ENCODE measurements at regions not wholly inside any gene's neighbourhood (a gene's known extent, or its start where the extent isn't known, plus 50 kb on each side); places are given as distances from the start of the nearest gene placed in this dataset.

DNA sequence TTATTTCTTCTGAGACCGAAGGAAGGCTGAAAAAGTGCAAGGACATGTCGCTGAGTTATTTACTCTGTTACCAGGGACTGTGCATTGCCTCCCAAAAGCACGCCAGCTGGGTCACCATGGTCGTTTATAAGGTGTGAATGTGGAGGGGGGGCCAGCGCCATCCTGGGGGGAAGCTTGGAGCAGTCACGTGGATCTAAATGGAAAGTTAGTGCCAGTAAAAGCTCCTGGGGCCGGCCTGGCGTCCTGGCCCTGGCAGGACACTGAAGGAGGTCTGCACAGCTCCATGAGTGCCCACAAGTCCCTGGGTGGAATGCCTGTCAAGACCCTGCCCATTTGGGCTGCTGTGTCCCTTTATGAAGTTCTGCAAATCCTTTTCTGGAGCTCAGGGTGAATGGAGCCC, 82.6 kb downstream of the C16orf95 start:
- BruUV-seq (replicated peaks) = no TSS peak
- no peaks in the 10 kb centered on the region for H3K79me2 ChIP-seq (ENCODE audit: control insufficient read depth, insufficient read depth, low read length)
- WGBS (ENCODE audit: insufficient coverage, insufficient replicate concordance, low lambda C conversion rate, missing lambda C conversion rate) = 26% methylated on average over 8 of the region's 8 CpGs
- H2AFZ ChIP-seq (ENCODE audit: control insufficient read depth, low read depth, low read length) = no peak overlapping the region
- FAIRE-seq = no peak
- ChIA-PET CTCF (no interaction called here), SMC1A (ENCODE audit: uncharacterized antibody, unreplicated experiment) (no interaction called here), RAD21 (ENCODE audit: unreplicated experiment) (interaction anchor here (0.8 kb wide), 1 partner anchor 658 kb away, joined by 3 read pairs; no protein-coding TSS in a partner anchor), POLR2A (no interaction called here)
- ATAC-seq = no peak
- in situ Hi-C loops (cut with MboI) = no loop called here
- TF ChIP-seq ZNF217 (IDR thresholded peaks at IDR 0.05) = no peak
- no peak for TF ChIP-seq STAT1 (conservative IDR thresholded peaks at IDR 0.05)
- no peak for TF ChIP-seq SUZ12 (IDR thresholded peaks at IDR 0.05; ENCODE audit: unreplicated experiment)
- no peak for TF ChIP-seq KLF5 (IDR thresholded peaks at IDR 0.05; ENCODE audit: partially characterized antibody)
- TF ChIP-seq TCF3 (IDR thresholded peaks at IDR 0.05; ENCODE audit: borderline replicate concordance, insufficient read depth, low read depth, low read length) = no peak
- TF ChIP-seq, protein P1, sequence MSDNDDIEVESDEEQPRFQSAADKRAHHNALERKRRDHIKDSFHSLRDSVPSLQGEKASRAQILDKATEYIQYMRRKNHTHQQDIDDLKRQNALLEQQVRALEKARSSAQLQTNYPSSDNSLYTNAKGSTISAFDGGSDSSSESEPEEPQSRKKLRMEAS (IDR thresholded peaks at IDR 0.05; ENCODE audit: low read depth, low read length) = no peak
- TF ChIP-seq, protein P2, sequence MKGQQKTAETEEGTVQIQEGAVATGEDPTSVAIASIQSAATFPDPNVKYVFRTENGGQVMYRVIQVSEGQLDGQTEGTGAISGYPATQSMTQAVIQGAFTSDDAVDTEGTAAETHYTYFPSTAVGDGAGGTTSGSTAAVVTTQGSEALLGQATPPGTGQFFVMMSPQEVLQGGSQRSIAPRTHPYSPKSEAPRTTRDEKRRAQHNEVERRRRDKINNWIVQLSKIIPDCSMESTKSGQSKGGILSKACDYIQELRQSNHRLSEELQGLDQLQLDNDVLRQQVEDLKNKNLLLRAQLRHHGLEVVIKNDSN (IDR thresholded peaks at IDR 0.05; ENCODE audit: borderline replicate concordance, extremely low read length, insufficient read depth, low read depth, low read length) = no peak
- TF ChIP-seq EZH2 (IDR thresholded peaks at IDR 0.05; ENCODE audit: borderline replicate concordance, control insufficient read depth, low read depth, low read length) = no peak
- TF ChIP-seq BACH1 (IDR thresholded peaks at IDR 0.05; ENCODE audit: borderline replicate concordance) = no peak
- TF ChIP-seq BRCA1 (IDR thresholded peaks at IDR 0.05; ENCODE audit: low read depth, low read length) = no peak
- TF ChIP-seq POLR2A (IDR thresholded peaks at IDR 0.05; ENCODE audit: low read depth, low read length) = no peak
- no peak for TF ChIP-seq ZBED1 (IDR thresholded peaks at IDR 0.05; ENCODE audit: borderline replicate concordance)
- no peak for TF ChIP-seq NBN (IDR thresholded peaks at IDR 0.05)
- TF ChIP-seq RB1 (IDR thresholded peaks at IDR 0.05; ENCODE audit: borderline replicate concordance) = no peak
- no peak for TF ChIP-seq ZNF622 (IDR thresholded peaks at IDR 0.05)
- TF ChIP-seq CHD2 (IDR thresholded peaks at IDR 0.05; ENCODE audit: borderline replicate concordance, low read depth, low read length) = no peak
- TF ChIP-seq NFXL1 (IDR thresholded peaks at IDR 0.05; ENCODE audit: borderline replicate concordance) = no peak
- TF ChIP-seq MYB (IDR thresholded peaks at IDR 0.05; ENCODE audit: borderline replicate concordance, low read depth, low read length) = no peak
- H3K4me2 ChIP-seq (ENCODE audit: control insufficient read depth, insufficient read depth) = no peak overlapping the region
- no peak for DNase-seq (ENCODE audit: low read depth, low spot score)
- peaks cover 0 to 2% of the 10 kb centered on the region in 2 experiments; a peak in 3 of 4 replicates for H3K27me3 ChIP-seq (replicated peaks in 1 of 2; ENCODE audit: control insufficient read depth in 2 of 2, insufficient read depth in 2 of 2, low read length in 1 of 2)
- no peaks in the 10 kb centered on the region for H4K20me1 ChIP-seq (ENCODE audit: control insufficient read depth, insufficient read depth)
- H3K4me1 ChIP-seq (ENCODE audit: control insufficient read depth, insufficient read depth, low read length) = peaks cover 7% of the 10 kb centered on the region
- H3K9me3 ChIP-seq (replicated peaks; ENCODE audit: control insufficient read depth, insufficient read depth, low read length) = no peaks in the 10 kb centered on the region; the same call in 2 of the 3 replicates
- no peak overlapping the region for H3K27ac ChIP-seq (ENCODE audit: control insufficient read depth, insufficient read depth)
- no peaks in the 10 kb centered on the region for H3K36me3 ChIP-seq (ENCODE audit: control insufficient read depth in 2 of 2, insufficient read depth in 2 of 2, low read length in 1 of 2)
- no peak overlapping the region for H3K4me3 ChIP-seq
- no peak overlapping the region for H3K9ac ChIP-seq (ENCODE audit: control insufficient read depth, insufficient read depth, low read length)
- intact Hi-C loops (cut with micrococcal nuclease; ENCODE audit: unreplicated experiment) = no loop called here
